ENCODE measurements at regions not wholly inside any gene's neighbourhood (a gene's known extent, or its start where the extent isn't known, plus 50 kb on each side); places are given as distances from the start of the nearest gene placed in this dataset.

- Mint-ChIP-seq H3K9me3 (ENCODE audit: unreplicated experiment) (peaks cover 16% of the 10 kb centered on the region), H3K36me3 (ENCODE audit: insufficient read depth, unreplicated experiment) (peaks cover 8% of the 10 kb centered on the region), H3K27me3 (ENCODE audit: insufficient read depth, unreplicated experiment) (no peaks in the 10 kb centered on the region), H3K27ac (ENCODE audit: unreplicated experiment) (no peak overlapping the region), H3K4me1 (ENCODE audit: low read depth, unreplicated experiment) (peaks cover 7% of the 10 kb centered on the region), H3K4me3 (ENCODE audit: unreplicated experiment) (no peak overlapping the region)
- ChIA-PET POLR2A (no interaction called here), CTCF (no interaction called here)
- TF ChIP-seq CTCF (IDR thresholded peaks at IDR 0.05; ENCODE audit: insufficient read depth in 1 of 2, low read depth in 1 of 2, low read length in 1 of 2, severe bottlenecking in 1 of 2, unreplicated experiment in 1 of 2): no peak
- intact Hi-C loops (cut with micrococcal nuclease; ENCODE audit: unreplicated experiment): no loop called here
- no TSS peak for BruUV-seq (replicated peaks)
- Histone ChIP-seq H3K9me3 (no peaks in the 10 kb centered on the region), H3K27me3 (replicated peaks; ENCODE audit: control insufficient read depth, insufficient read depth, low read length) (no peaks in the 10 kb centered on the region), H3K4me3 (ENCODE audit: low read depth, low read length) (no peak overlapping the region), H3K4me1 (no peaks in the 10 kb centered on the region), H3K36me3 (ENCODE audit: control insufficient read depth, insufficient read depth, low read length) (no peaks in the 10 kb centered on the region)
- DNase-seq: no peak
Observed at GRCh38 chr4:128470492-128471053, 183.0 kb upstream of the PGRMC2 start.

GRCh38 chr4:128468123-128468989, 180.7 kb upstream of the PGRMC2 start:
- Mint-ChIP-seq H3K27me3 (ENCODE audit: insufficient read depth, unreplicated experiment) (no peaks in the 10 kb centered on the region), H3K36me3 (ENCODE audit: insufficient read depth, unreplicated experiment) (peaks cover 4% of the 10 kb centered on the region), H3K9me3 (ENCODE audit: unreplicated experiment) (no peaks in the 10 kb centered on the region), H3K27ac (ENCODE audit: unreplicated experiment) (no peak overlapping the region), H3K4me1 (ENCODE audit: low read depth, unreplicated experiment) (no peaks in the 10 kb centered on the region), H3K4me3 (ENCODE audit: unreplicated experiment) (no peak overlapping the region)
- Histone ChIP-seq H3K27me3 (replicated peaks; ENCODE audit: control insufficient read depth, insufficient read depth, low read length) (no peaks in the 10 kb centered on the region), H3K4me1 (no peaks in the 10 kb centered on the region), H3K36me3 (ENCODE audit: control insufficient read depth, insufficient read depth, low read length) (no peaks in the 10 kb centered on the region), H3K9me3 (no peaks in the 10 kb centered on the region), H3K4me3 (ENCODE audit: low read depth, low read length) (no peak overlapping the region)
- no peak for DNase-seq
- intact Hi-C loops (cut with micrococcal nuclease; ENCODE audit: unreplicated experiment): no loop called here
- BruUV-seq (replicated peaks): no TSS peak
- TF ChIP-seq CTCF (IDR thresholded peaks at IDR 0.05; ENCODE audit: insufficient read depth in 1 of 2, low read depth in 1 of 2, low read length in 1 of 2, severe bottlenecking in 1 of 2, unreplicated experiment in 1 of 2): no peak
- POLR2A ChIA-PET: no interaction called here
- CTCF ChIA-PET: no interaction called here

GRCh38 chr4:128465523-128465922, 177.9 kb upstream of the PGRMC2 start:
- Histone ChIP-seq H3K27me3 (replicated peaks; ENCODE audit: control insufficient read depth, insufficient read depth, low read length) (no peaks in the 10 kb centered on the region), H3K36me3 (ENCODE audit: control insufficient read depth, insufficient read depth, low read length) (no peaks in the 10 kb centered on the region), H3K4me3 (ENCODE audit: low read depth, low read length) (no peak overlapping the region), H3K4me1 (no peaks in the 10 kb centered on the region), H3K9me3 (no peaks in the 10 kb centered on the region)
- BruUV-seq (replicated peaks): no TSS peak
- no peak for TF ChIP-seq CTCF (IDR thresholded peaks at IDR 0.05; ENCODE audit: insufficient read depth in 1 of 2, low read depth in 1 of 2, low read length in 1 of 2, severe bottlenecking in 1 of 2, unreplicated experiment in 1 of 2)
- Mint-ChIP-seq H3K27me3 (ENCODE audit: insufficient read depth, unreplicated experiment) (no peaks in the 10 kb centered on the region), H3K4me1 (ENCODE audit: low read depth, unreplicated experiment) (no peaks in the 10 kb centered on the region), H3K36me3 (ENCODE audit: insufficient read depth, unreplicated experiment) (no peaks in the 10 kb centered on the region), H3K27ac (ENCODE audit: unreplicated experiment) (no peak overlapping the region), H3K9me3 (ENCODE audit: unreplicated experiment) (no peaks in the 10 kb centered on the region), H3K4me3 (ENCODE audit: unreplicated experiment) (no peak overlapping the region)
- ChIA-PET CTCF (no interaction called here), POLR2A (no interaction called here)
- no peak for DNase-seq
- intact Hi-C loops (cut with micrococcal nuclease; ENCODE audit: unreplicated experiment): no loop called here

Data from Caco-2 (cell line).